ENCODE measurements at regions not wholly inside any gene's neighbourhood (a gene's known extent, or its start where the extent isn't known, plus 50 kb on each side); places are given as distances from the start of the nearest gene placed in this dataset.

- no peak for TF ChIP-seq CTCF (IDR thresholded peaks at IDR 0.05; ENCODE audit: insufficient read depth, low read length, poor library complexity, severe bottlenecking)
- TF ChIP-seq EZH2phosphoT487 (conservative IDR thresholded peaks at IDR 0.05; ENCODE audit: low read length): no peak
Measured at GRCh38 chr5:121100931-121101330, 636.8 kb downstream of the PRR16 start.

Data from SU-DHL-6 (cell line).